ENCODE measurements at regions not wholly inside any gene's neighbourhood (a gene's known extent, or its start where the extent isn't known, plus 50 kb on each side); places are given as distances from the start of the nearest gene placed in this dataset.

GRCh38 chr13:29977476-29978120 is 127.2 kb upstream of the UBL3 start:
- TF ChIP-seq, protein P1, sequence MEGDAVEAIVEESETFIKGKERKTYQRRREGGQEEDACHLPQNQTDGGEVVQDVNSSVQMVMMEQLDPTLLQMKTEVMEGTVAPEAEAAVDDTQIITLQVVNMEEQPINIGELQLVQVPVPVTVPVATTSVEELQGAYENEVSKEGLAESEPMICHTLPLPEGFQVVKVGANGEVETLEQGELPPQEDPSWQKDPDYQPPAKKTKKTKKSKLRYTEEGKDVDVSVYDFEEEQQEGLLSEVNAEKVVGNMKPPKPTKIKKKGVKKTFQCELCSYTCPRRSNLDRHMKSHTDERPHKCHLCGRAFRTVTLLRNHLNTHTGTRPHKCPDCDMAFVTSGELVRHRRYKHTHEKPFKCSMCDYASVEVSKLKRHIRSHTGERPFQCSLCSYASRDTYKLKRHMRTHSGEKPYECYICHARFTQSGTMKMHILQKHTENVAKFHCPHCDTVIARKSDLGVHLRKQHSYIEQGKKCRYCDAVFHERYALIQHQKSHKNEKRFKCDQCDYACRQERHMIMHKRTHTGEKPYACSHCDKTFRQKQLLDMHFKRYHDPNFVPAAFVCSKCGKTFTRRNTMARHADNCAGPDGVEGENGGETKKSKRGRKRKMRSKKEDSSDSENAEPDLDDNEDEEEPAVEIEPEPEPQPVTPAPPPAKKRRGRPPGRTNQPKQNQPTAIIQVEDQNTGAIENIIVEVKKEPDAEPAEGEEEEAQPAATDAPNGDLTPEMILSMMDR (IDR thresholded peaks at IDR 0.05) = no peak
- TF ChIP-seq, protein P2, sequence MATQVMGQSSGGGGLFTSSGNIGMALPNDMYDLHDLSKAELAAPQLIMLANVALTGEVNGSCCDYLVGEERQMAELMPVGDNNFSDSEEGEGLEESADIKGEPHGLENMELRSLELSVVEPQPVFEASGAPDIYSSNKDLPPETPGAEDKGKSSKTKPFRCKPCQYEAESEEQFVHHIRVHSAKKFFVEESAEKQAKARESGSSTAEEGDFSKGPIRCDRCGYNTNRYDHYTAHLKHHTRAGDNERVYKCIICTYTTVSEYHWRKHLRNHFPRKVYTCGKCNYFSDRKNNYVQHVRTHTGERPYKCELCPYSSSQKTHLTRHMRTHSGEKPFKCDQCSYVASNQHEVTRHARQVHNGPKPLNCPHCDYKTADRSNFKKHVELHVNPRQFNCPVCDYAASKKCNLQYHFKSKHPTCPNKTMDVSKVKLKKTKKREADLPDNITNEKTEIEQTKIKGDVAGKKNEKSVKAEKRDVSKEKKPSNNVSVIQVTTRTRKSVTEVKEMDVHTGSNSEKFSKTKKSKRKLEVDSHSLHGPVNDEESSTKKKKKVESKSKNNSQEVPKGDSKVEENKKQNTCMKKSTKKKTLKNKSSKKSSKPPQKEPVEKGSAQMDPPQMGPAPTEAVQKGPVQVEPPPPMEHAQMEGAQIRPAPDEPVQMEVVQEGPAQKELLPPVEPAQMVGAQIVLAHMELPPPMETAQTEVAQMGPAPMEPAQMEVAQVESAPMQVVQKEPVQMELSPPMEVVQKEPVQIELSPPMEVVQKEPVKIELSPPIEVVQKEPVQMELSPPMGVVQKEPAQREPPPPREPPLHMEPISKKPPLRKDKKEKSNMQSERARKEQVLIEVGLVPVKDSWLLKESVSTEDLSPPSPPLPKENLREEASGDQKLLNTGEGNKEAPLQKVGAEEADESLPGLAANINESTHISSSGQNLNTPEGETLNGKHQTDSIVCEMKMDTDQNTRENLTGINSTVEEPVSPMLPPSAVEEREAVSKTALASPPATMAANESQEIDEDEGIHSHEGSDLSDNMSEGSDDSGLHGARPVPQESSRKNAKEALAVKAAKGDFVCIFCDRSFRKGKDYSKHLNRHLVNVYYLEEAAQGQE (IDR thresholded peaks at IDR 0.05) = no peak
- no peak for TF ChIP-seq SREBF2 (IDR thresholded peaks at IDR 0.05)
- TF ChIP-seq SMC3 (IDR thresholded peaks at IDR 0.05) = no peak
- no peak for TF ChIP-seq ZNF302 (CRISPR knock-in tag; IDR thresholded peaks at IDR 0.05)

Data from A549 (cell line).